ENCODE measurements at regions not wholly inside any gene's neighbourhood (a gene's known extent, or its start where the extent isn't known, plus 50 kb on each side); places are given as distances from the start of the nearest gene placed in this dataset.

DNA sequence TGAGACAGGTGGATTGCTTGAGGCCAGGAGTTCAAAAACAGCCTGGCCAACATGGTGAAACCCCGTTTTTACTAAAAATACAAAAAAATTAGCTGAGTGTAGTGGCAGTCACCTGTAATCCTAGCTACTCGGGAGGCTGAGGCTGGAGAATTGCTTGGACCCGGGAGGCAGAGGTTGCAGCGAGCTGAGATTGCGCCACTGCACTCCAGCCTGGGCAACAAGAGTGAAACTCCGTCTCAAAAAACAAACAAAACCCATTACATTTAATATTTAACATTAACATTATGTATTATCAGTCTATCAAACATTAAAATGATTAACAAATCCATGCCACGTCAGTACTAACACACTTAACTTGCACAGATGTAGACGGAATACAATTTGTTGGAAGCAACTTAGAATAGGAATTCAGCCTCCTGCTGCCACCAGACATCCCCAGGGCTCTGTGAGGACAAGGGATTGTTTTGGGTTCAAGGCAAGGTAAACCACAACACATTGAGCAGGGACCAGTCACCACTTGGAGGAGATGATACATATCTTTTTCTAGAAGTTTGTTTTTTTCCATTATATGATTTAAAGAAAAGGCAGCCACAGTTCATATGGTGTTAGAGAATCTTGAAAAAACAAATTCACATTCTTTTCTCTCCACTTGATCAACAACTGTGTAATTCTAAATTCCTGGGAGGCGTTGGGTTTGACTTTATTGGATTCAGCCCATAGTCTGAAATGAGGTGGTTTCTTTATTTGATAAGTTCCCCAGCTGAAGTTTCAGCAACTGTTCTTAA lies 104.1 kb upstream of the BASP1 start:
- H3K4me3 Mint-ChIP-seq: no peak overlapping the region
- no peaks in the 10 kb centered on the region for H3K4me1 Mint-ChIP-seq
- no peaks in the 10 kb centered on the region for H3K36me3 Mint-ChIP-seq
- no peaks in the 10 kb centered on the region for H3K27me3 Mint-ChIP-seq (ENCODE audit: low read depth in 2 of 2)
- no peak overlapping the region for H3K4me3 ChIP-seq (ENCODE audit: low read length)
- no peaks in the 10 kb centered on the region for H3K4me1 ChIP-seq (ENCODE audit: control insufficient read depth, insufficient read depth, low read length)
- no peaks in the 10 kb centered on the region for H3K36me3 ChIP-seq (ENCODE audit: control insufficient read depth, insufficient read depth, low read length)
- no peak for DNase-seq
- intact Hi-C loops (cut with micrococcal nuclease): no loop called here
- WGBS (ENCODE audit: insufficient coverage): 91% methylated on average over 8 of the region's 9 CpGs
- TF ChIP-seq, protein P1, sequence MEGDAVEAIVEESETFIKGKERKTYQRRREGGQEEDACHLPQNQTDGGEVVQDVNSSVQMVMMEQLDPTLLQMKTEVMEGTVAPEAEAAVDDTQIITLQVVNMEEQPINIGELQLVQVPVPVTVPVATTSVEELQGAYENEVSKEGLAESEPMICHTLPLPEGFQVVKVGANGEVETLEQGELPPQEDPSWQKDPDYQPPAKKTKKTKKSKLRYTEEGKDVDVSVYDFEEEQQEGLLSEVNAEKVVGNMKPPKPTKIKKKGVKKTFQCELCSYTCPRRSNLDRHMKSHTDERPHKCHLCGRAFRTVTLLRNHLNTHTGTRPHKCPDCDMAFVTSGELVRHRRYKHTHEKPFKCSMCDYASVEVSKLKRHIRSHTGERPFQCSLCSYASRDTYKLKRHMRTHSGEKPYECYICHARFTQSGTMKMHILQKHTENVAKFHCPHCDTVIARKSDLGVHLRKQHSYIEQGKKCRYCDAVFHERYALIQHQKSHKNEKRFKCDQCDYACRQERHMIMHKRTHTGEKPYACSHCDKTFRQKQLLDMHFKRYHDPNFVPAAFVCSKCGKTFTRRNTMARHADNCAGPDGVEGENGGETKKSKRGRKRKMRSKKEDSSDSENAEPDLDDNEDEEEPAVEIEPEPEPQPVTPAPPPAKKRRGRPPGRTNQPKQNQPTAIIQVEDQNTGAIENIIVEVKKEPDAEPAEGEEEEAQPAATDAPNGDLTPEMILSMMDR (IDR thresholded peaks at IDR 0.05): no peak
- H3K27ac ChIP-seq (ENCODE audit: low read length): no peak overlapping the region
- no peaks in the 10 kb centered on the region for H3K27me3 ChIP-seq (ENCODE audit: control insufficient read depth, insufficient read depth, low read length)
- ATAC-seq: no peak
- peaks cover 0 to 2% of the 10 kb centered on the region in 2 donors for H3K9me3 Mint-ChIP-seq
- no peaks in the 10 kb centered on the region for H3K9me3 ChIP-seq (ENCODE audit: control insufficient read depth, insufficient read depth, low read length)
- H3K27ac Mint-ChIP-seq: no peak overlapping the region

DNA sequence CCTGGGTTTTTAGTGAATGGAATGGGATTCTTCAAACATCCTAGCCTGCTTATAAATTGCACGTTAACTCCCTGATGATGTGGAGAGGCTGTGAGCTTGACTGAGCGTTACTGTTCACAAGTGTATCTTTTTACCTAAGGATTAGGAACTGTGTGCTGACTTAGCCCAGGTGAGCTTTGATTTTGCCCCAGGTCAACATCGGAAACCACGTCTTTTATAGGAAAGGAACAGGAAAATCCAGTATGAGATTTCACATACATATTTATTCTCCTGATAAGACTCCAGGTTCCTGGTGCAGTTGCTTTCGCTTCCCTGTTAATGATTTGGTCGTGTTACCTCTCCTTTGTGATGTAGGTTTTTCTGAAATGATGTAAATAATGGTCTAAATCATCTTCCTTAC lies 103.2 kb upstream of the BASP1 start:
- H3K9me3 ChIP-seq (ENCODE audit: control insufficient read depth, insufficient read depth, low read length): no peaks in the 10 kb centered on the region
- Mint-ChIP-seq H3K4me1 (peaks cover 0 to 5% of the 10 kb centered on the region in 2 donors), H3K4me3 (no peak overlapping the region), H3K27ac (no peak overlapping the region), H3K27me3 (ENCODE audit: low read depth in 2 of 2) (no peaks in the 10 kb centered on the region), H3K36me3 (no peaks in the 10 kb centered on the region), H3K9me3 (peaks cover 2% of the 10 kb centered on the region in 2 donors)
- 86% methylated on average over 4 of the region's 6 CpGs for WGBS (ENCODE audit: insufficient coverage)
- H3K27me3 ChIP-seq (ENCODE audit: control insufficient read depth, insufficient read depth, low read length): no peaks in the 10 kb centered on the region
- intact Hi-C loops (cut with micrococcal nuclease): no loop called here
- TF ChIP-seq, protein P1 (IDR thresholded peaks at IDR 0.05): no peak
- ATAC-seq (no peak), DNase-seq (no peak)
- no peaks in the 10 kb centered on the region for H3K4me1 ChIP-seq (ENCODE audit: control insufficient read depth, insufficient read depth, low read length)
- no peak overlapping the region for H3K27ac ChIP-seq (ENCODE audit: low read length)
- no peak overlapping the region for H3K4me3 ChIP-seq (ENCODE audit: low read length)
- H3K36me3 ChIP-seq (ENCODE audit: control insufficient read depth, insufficient read depth, low read length): no peaks in the 10 kb centered on the region

DNA sequence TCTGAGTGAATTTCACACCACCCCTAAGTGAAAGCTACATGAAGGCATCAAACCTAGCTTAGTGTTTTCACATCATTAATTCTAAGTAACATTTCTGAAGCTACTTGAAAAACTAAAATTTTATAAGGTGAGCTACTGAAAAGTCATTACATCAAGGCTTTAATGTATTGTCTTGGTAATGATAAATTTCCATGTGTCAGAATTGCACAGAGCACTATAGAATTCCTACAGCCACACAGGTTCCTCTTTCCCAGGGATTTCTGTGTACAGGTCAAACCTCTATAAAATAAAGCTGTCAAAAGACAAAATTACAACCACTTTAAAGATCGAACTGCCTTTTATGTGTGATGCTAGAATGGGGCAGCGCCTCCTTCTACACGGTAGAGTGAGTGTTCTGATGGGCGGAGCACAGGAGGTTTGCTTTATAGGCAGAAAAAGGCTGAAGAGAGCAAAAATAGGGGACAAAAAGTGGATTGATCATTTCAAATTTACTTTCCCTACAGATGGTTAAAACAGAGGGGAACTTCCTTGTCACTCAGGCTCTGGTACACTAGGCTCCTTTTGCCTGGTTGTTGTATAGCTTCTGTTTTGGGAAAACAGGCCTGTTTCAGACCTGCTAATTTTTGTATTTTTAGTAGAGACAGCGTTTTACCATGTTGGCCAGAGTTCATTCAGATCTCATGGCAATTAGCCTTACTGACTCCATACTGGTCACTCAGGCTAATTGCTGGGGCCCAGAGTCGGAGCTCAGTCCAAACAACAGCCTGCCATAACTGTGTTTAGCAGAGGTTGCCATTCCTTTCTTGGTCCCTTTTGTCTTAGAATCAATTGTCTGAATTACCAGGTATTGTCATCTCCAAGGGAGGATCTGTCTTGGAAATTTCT lies 102.5 kb upstream of the BASP1 start:
- Histone ChIP-seq H3K4me3 (ENCODE audit: low read length) (no peak overlapping the region), H3K27ac (ENCODE audit: low read length) (no peak overlapping the region), H3K9me3 (ENCODE audit: control insufficient read depth, insufficient read depth, low read length) (no peaks in the 10 kb centered on the region), H3K4me1 (ENCODE audit: control insufficient read depth, insufficient read depth, low read length) (no peaks in the 10 kb centered on the region), H3K27me3 (ENCODE audit: control insufficient read depth, insufficient read depth, low read length) (no peaks in the 10 kb centered on the region), H3K36me3 (ENCODE audit: control insufficient read depth, insufficient read depth, low read length) (no peaks in the 10 kb centered on the region)
- TF ChIP-seq, protein P1 (IDR thresholded peaks at IDR 0.05): no peak
- no peak overlapping the region for H3K4me3 Mint-ChIP-seq
- peaks cover 0 to 5% of the 10 kb centered on the region in 2 donors for H3K4me1 Mint-ChIP-seq
- intact Hi-C loops (cut with micrococcal nuclease): no loop called here
- ATAC-seq (no peak), DNase-seq (no peak)
- H3K9me3 Mint-ChIP-seq: peaks cover 2 to 4% of the 10 kb centered on the region in 2 donors
- 85% methylated on average over 5 of the region's 6 CpGs for WGBS (ENCODE audit: insufficient coverage)
- H3K27ac Mint-ChIP-seq: no peak overlapping the region
- no peaks in the 10 kb centered on the region for H3K36me3 Mint-ChIP-seq
- H3K27me3 Mint-ChIP-seq (ENCODE audit: low read depth in 2 of 2): no peaks in the 10 kb centered on the region

All from natural killer cell (primary cell).